ENCODE measurements at regions not wholly inside any gene's neighbourhood (a gene's known extent, or its start where the extent isn't known, plus 50 kb on each side); places are given as distances from the start of the nearest gene placed in this dataset.

- TF ChIP-seq, protein P1, sequence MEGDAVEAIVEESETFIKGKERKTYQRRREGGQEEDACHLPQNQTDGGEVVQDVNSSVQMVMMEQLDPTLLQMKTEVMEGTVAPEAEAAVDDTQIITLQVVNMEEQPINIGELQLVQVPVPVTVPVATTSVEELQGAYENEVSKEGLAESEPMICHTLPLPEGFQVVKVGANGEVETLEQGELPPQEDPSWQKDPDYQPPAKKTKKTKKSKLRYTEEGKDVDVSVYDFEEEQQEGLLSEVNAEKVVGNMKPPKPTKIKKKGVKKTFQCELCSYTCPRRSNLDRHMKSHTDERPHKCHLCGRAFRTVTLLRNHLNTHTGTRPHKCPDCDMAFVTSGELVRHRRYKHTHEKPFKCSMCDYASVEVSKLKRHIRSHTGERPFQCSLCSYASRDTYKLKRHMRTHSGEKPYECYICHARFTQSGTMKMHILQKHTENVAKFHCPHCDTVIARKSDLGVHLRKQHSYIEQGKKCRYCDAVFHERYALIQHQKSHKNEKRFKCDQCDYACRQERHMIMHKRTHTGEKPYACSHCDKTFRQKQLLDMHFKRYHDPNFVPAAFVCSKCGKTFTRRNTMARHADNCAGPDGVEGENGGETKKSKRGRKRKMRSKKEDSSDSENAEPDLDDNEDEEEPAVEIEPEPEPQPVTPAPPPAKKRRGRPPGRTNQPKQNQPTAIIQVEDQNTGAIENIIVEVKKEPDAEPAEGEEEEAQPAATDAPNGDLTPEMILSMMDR (conservative IDR thresholded peaks at IDR 0.05; ENCODE audit: low read length): no peak
- TF ChIP-seq EZH2phosphoT487 (IDR thresholded peaks at IDR 0.05; ENCODE audit: borderline replicate concordance): no peak
- no peaks in the 10 kb centered on the region for H3K27me3 ChIP-seq (ENCODE audit: insufficient read depth, low read length, poor library complexity, severe bottlenecking)
- H3K4me3 ChIP-seq (ENCODE audit: low read length, poor library complexity, severe bottlenecking): no peak overlapping the region
- H3K9ac ChIP-seq (ENCODE audit: low read depth, low read length, poor library complexity, severe bottlenecking): no peak overlapping the region
- no peaks in the 10 kb centered on the region for H3K9me2 ChIP-seq (replicated peaks; ENCODE audit: low read depth, low read length)
- no peaks in the 10 kb centered on the region for H4K20me1 ChIP-seq (ENCODE audit: insufficient read depth, low read length, poor library complexity, severe bottlenecking)
- H3K4me1 ChIP-seq (ENCODE audit: insufficient read depth, low read length, poor library complexity, severe bottlenecking): no peaks in the 10 kb centered on the region
- no peaks in the 10 kb centered on the region for H3K79me2 ChIP-seq (ENCODE audit: insufficient read depth, low read length)
- no peaks in the 10 kb centered on the region for H3K36me3 ChIP-seq (ENCODE audit: insufficient read depth, low read length)
- H3K4me2 ChIP-seq (ENCODE audit: low read depth, low read length, poor library complexity, severe bottlenecking): no peak overlapping the region
- no peaks in the 10 kb centered on the region for H3F3A ChIP-seq (ENCODE audit: low read depth)
- no peak overlapping the region for H2AFZ ChIP-seq (ENCODE audit: low read length)
- no peaks in the 10 kb centered on the region for H3K9me3 ChIP-seq (ENCODE audit: insufficient read depth, low read depth, low read length)
Observed at GRCh38 chr13:107548338-107548737, 667.0 kb downstream of the LIG4 start.

- no peaks in the 10 kb centered on the region for H3K9me2 ChIP-seq (replicated peaks; ENCODE audit: low read depth, low read length)
- H3K36me3 ChIP-seq (ENCODE audit: insufficient read depth, low read length): no peaks in the 10 kb centered on the region
- no peak overlapping the region for H3K4me2 ChIP-seq (ENCODE audit: low read depth, low read length, poor library complexity, severe bottlenecking)
- no peaks in the 10 kb centered on the region for H3K79me2 ChIP-seq (ENCODE audit: insufficient read depth, low read length)
- 0 out of 2 replicates have a peak, but pooled peaks cover 5% of the 10 kb centered on the region for H3K9me3 ChIP-seq (ENCODE audit: insufficient read depth, low read depth, low read length)
- H3K9ac ChIP-seq (ENCODE audit: low read depth, low read length, poor library complexity, severe bottlenecking): no peak overlapping the region
- H2AFZ ChIP-seq (ENCODE audit: low read length): no peak overlapping the region
- no peak overlapping the region for H3K4me3 ChIP-seq (ENCODE audit: low read length, poor library complexity, severe bottlenecking)
- no peaks in the 10 kb centered on the region for H3F3A ChIP-seq (ENCODE audit: low read depth)
- no peak for TF ChIP-seq EZH2phosphoT487 (IDR thresholded peaks at IDR 0.05; ENCODE audit: borderline replicate concordance)
- TF ChIP-seq, protein P1 (conservative IDR thresholded peaks at IDR 0.05; ENCODE audit: low read length): no peak
- no peaks in the 10 kb centered on the region for H4K20me1 ChIP-seq (ENCODE audit: insufficient read depth, low read length, poor library complexity, severe bottlenecking)
- H3K4me1 ChIP-seq (ENCODE audit: insufficient read depth, low read length, poor library complexity, severe bottlenecking): no peaks in the 10 kb centered on the region
- H3K27me3 ChIP-seq (ENCODE audit: insufficient read depth, low read length, poor library complexity, severe bottlenecking): no peaks in the 10 kb centered on the region
Observed at GRCh38 chr13:107545946-107546502, 669.3 kb downstream of the LIG4 start.

DNA sequence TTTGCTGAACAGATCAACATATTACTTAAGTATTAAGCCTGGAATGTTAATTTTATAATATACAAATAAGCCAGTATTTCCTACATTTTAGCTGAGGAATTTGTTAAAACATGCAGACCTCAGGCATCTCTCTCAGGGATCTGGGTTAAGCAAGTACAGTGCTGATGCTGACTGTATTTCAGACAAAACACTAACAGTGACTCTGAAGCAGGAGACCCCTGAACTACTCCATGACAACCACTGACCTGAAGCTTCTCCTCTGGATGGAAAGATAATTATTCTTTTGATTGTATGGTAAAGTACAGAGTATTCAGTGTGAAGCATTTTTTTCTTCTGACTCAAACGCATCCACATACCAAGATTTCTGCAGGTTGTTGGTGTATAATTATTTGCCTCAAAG lies 680.8 kb downstream of the LIG4 start:
- H3K9ac ChIP-seq (ENCODE audit: low read depth, low read length, poor library complexity, severe bottlenecking): no peak overlapping the region
- no peak overlapping the region for H2AFZ ChIP-seq (ENCODE audit: low read length)
- no peaks in the 10 kb centered on the region for H4K20me1 ChIP-seq (ENCODE audit: insufficient read depth, low read length, poor library complexity, severe bottlenecking)
- no peak for TF ChIP-seq EZH2phosphoT487 (IDR thresholded peaks at IDR 0.05; ENCODE audit: borderline replicate concordance)
- TF ChIP-seq, protein P1 (conservative IDR thresholded peaks at IDR 0.05; ENCODE audit: low read length): no peak
- H3F3A ChIP-seq (ENCODE audit: low read depth): no peaks in the 10 kb centered on the region
- H3K4me1 ChIP-seq (ENCODE audit: insufficient read depth, low read length, poor library complexity, severe bottlenecking): no peaks in the 10 kb centered on the region
- H3K4me2 ChIP-seq (ENCODE audit: low read depth, low read length, poor library complexity, severe bottlenecking): no peak overlapping the region
- H3K9me2 ChIP-seq (replicated peaks; ENCODE audit: low read depth, low read length): no peaks in the 10 kb centered on the region
- no peaks in the 10 kb centered on the region for H3K9me3 ChIP-seq (ENCODE audit: insufficient read depth, low read depth, low read length)
- no peaks in the 10 kb centered on the region for H3K27me3 ChIP-seq (ENCODE audit: insufficient read depth, low read length, poor library complexity, severe bottlenecking)
- no peaks in the 10 kb centered on the region for H3K79me2 ChIP-seq (ENCODE audit: insufficient read depth, low read length)
- H3K4me3 ChIP-seq (ENCODE audit: low read length, poor library complexity, severe bottlenecking): no peak overlapping the region
- no peaks in the 10 kb centered on the region for H3K36me3 ChIP-seq (ENCODE audit: insufficient read depth, low read length)
